ENCODE measurements at regions not wholly inside any gene's neighbourhood (a gene's known extent, or its start where the extent isn't known, plus 50 kb on each side); places are given as distances from the start of the nearest gene placed in this dataset.

DNA sequence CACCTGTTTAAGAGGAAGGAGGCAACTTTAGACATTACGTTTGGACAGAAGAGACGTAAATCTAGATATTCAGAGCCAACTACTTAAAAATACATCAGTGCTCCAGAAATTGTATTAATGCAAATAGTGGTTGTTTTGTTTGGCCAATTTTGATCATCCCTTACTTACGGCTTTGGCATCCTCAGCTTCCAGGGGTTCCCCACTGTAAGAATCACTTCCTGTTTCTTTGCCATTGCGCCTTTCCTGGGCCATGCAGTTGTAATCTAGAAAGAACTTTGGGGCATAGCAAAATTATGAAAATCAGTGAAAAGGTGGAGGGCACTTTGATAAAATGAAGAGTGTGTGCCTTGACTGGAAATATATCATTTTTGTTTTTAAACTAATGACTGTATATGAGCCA, 537.2 kb upstream of the TLE4 start:
- no peaks in the 10 kb centered on the region for H3K9me3 ChIP-seq (ENCODE audit: low read length)
- H2AFZ ChIP-seq (ENCODE audit: low read depth, low read length) = no peak overlapping the region
- H3K27me3 ChIP-seq (ENCODE audit: insufficient read depth, low read length) = no peaks in the 10 kb centered on the region
- no peak overlapping the region for H3K4me3 ChIP-seq (ENCODE audit: low read length)
- H3K36me3 ChIP-seq (ENCODE audit: insufficient read depth, low read length) = no peaks in the 10 kb centered on the region
- no peaks in the 10 kb centered on the region for H3K4me1 ChIP-seq (ENCODE audit: insufficient read depth, low read length)

DNA sequence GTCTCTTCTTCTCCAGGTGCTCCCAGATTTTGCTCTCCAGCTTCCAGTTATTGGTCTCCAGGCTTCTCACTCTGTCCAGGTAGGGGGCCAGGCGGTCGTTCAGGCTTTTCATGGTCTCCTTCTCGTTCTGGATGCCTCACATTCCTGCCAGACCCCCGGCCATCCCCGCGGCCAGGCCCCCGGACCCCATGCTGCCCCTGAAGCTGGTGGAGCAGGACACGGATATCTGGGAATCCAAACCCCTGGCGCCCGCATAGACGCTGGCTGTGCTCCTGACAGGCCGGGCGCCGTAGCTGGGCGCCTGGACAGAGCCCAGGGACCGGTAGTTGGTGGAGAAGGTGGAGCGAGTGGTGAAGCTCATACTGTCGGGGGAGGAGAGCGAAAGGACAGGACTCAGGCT, 534.4 kb upstream of the TLE4 start:
- no peak overlapping the region for H3K4me3 ChIP-seq (ENCODE audit: low read length)
- H3K4me1 ChIP-seq (ENCODE audit: insufficient read depth, low read length) = no peaks in the 10 kb centered on the region
- H3K36me3 ChIP-seq (ENCODE audit: insufficient read depth, low read length) = no peaks in the 10 kb centered on the region
- no peaks in the 10 kb centered on the region for H3K27me3 ChIP-seq (ENCODE audit: insufficient read depth, low read length)
- no peaks in the 10 kb centered on the region for H3K9me3 ChIP-seq (ENCODE audit: low read length)
- no peak overlapping the region for H2AFZ ChIP-seq (ENCODE audit: low read depth, low read length)

DNA sequence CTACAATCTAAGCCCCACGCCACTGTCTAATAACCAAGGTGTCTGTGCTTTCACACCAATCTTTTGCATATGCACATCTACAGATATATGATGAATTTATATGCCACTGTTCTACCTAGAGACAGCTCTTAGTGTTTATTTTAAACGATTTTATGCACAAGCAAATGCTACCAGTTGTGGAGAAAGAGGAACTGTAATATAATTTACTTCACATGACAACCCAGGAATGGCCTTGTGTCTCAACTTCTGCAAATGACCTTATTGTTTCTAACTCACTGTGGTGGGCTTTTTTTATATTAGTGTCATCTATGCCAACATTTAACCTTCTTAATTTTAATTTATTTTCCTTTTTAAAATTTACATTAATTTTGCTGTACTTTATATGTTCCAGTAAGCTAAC, 531.1 kb upstream of the TLE4 start:
- no peaks in the 10 kb centered on the region for H3K27me3 ChIP-seq (ENCODE audit: insufficient read depth, low read length)
- H3K4me3 ChIP-seq (ENCODE audit: low read length) = no peak overlapping the region
- no peak overlapping the region for H2AFZ ChIP-seq (ENCODE audit: low read depth, low read length)
- no peaks in the 10 kb centered on the region for H3K36me3 ChIP-seq (ENCODE audit: insufficient read depth, low read length)
- H3K9me3 ChIP-seq (ENCODE audit: low read length) = no peaks in the 10 kb centered on the region
- H3K4me1 ChIP-seq (ENCODE audit: insufficient read depth, low read length) = no peaks in the 10 kb centered on the region

DNA sequence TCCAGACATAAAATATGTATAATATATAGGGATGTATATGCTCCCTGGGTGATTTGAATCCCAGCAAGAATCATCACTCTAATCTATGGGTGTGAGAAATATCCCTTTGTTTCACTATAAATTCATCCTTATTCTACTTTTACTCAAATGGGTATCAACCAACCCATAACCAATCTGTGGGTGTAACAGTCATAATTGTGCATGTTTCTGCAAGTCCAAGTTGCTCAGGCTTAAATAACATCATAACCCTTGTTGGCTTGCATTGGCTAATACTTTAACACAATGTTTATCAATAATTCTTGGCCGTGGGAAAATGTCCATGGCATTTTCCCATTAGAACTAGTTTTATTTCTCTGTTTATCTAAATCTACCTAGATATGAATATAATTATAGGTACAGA, 530.5 kb upstream of the TLE4 start:
- Histone ChIP-seq H3K27me3 (ENCODE audit: insufficient read depth, low read length) (no peaks in the 10 kb centered on the region), H3K36me3 (ENCODE audit: insufficient read depth, low read length) (no peaks in the 10 kb centered on the region), H3K4me1 (ENCODE audit: insufficient read depth, low read length) (no peaks in the 10 kb centered on the region), H2AFZ (ENCODE audit: low read depth, low read length) (no peak overlapping the region), H3K4me3 (ENCODE audit: low read length) (no peak overlapping the region), H3K9me3 (ENCODE audit: low read length) (no peaks in the 10 kb centered on the region)

DNA sequence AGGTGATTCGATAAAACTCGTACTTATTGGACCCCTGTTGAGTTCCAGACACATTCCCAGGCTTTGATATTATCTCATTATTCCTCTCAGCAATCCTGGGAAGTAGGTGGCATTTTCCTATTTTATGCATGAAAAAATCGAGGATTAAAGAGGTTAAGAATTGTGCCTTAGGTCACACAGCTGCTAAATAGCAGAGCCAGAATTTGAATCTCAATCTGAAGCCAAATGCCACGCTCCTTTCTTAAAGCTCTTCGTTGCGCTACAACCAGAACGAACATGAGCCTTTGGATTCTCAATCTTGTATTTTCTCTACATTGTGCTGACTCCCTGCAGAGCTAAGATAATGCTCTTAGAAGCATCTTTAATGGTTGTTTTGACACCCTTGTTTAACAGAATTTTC, 527.8 kb upstream of the TLE4 start:
- Histone ChIP-seq H3K9me3 (ENCODE audit: low read length) (no peaks in the 10 kb centered on the region), H3K4me3 (ENCODE audit: low read length) (no peak overlapping the region), H3K4me1 (ENCODE audit: insufficient read depth, low read length) (no peaks in the 10 kb centered on the region), H3K27me3 (ENCODE audit: insufficient read depth, low read length) (no peaks in the 10 kb centered on the region), H2AFZ (ENCODE audit: low read depth, low read length) (no peak overlapping the region), H3K36me3 (ENCODE audit: insufficient read depth, low read length) (no peaks in the 10 kb centered on the region)

DNA sequence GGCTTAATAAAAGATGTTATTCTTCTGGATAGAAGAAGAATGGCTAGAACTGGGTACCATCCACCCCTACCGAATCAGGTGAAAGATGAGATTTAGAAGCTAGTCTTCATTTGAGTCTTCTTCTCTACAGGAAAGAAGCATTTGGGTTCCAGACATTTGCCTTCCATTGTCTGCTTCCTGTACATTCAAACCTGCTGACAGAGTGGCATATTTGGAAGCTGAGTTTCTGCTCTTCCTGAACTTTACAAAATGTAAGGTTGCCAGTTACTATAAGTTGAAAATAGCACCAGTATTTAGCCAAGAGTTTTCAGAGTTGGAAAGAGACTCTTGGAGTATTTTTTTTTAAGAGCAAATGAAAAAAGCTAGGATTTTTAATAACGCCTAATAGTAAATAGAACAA, 525.4 kb upstream of the TLE4 start:
- no peaks in the 10 kb centered on the region for H3K36me3 ChIP-seq (ENCODE audit: insufficient read depth, low read length)
- no peaks in the 10 kb centered on the region for H3K4me1 ChIP-seq (ENCODE audit: insufficient read depth, low read length)
- H3K4me3 ChIP-seq (ENCODE audit: low read length) = no peak overlapping the region
- H3K9me3 ChIP-seq (ENCODE audit: low read length) = no peaks in the 10 kb centered on the region
- H2AFZ ChIP-seq (ENCODE audit: low read depth, low read length) = no peak overlapping the region
- no peaks in the 10 kb centered on the region for H3K27me3 ChIP-seq (ENCODE audit: insufficient read depth, low read length)

DNA sequence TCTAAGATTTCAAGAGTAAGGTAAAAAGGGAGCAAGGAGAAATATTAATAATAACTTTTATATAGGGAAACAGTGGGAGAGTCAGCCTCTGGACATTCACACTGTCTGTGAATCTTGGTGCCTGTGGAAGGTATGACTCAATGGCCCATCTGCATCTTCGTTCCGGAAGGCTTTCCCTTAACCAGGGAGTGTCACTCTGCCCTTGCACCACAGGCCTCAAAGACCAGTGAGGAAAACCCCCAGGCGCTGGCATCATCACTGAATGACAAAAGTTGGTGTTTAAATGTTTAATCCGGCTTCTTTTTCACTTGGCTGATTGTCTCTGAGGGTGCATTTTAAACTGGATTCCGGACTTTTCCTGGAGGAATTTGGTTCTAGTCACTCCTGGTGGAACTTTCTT, 522.4 kb upstream of the TLE4 start:
- Histone ChIP-seq H3K27me3 (ENCODE audit: insufficient read depth, low read length) (no peaks in the 10 kb centered on the region), H2AFZ (ENCODE audit: low read depth, low read length) (no peak overlapping the region), H3K4me1 (ENCODE audit: insufficient read depth, low read length) (no peaks in the 10 kb centered on the region), H3K4me3 (ENCODE audit: low read length) (no peak overlapping the region), H3K9me3 (ENCODE audit: low read length) (no peaks in the 10 kb centered on the region), H3K36me3 (ENCODE audit: insufficient read depth, low read length) (no peaks in the 10 kb centered on the region)

DNA sequence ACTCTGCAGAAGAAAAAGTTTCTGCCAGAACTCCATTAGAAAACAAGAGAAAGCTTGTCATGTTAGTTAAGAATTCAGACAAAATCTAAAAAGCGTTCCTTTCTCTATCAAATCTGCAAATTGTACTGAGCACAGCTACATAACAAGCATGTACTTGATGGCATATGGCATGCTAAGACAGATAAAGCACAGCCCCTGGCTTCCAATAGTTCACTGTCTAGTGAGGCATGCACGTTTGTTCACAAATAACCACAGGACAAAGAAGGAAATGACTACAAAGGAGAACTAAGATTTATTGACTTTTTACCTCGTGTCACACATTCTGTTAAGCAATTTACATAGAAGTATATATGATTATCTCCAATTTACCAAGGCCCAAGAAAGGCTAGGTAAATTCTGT, 518.2 kb upstream of the TLE4 start:
- no peak overlapping the region for H2AFZ ChIP-seq (ENCODE audit: low read depth, low read length)
- H3K36me3 ChIP-seq (ENCODE audit: insufficient read depth, low read length) = no peaks in the 10 kb centered on the region
- H3K9me3 ChIP-seq (ENCODE audit: low read length) = no peaks in the 10 kb centered on the region
- no peaks in the 10 kb centered on the region for H3K4me1 ChIP-seq (ENCODE audit: insufficient read depth, low read length)
- H3K27me3 ChIP-seq (ENCODE audit: insufficient read depth, low read length) = no peaks in the 10 kb centered on the region
- no peak overlapping the region for H3K4me3 ChIP-seq (ENCODE audit: low read length)

DNA sequence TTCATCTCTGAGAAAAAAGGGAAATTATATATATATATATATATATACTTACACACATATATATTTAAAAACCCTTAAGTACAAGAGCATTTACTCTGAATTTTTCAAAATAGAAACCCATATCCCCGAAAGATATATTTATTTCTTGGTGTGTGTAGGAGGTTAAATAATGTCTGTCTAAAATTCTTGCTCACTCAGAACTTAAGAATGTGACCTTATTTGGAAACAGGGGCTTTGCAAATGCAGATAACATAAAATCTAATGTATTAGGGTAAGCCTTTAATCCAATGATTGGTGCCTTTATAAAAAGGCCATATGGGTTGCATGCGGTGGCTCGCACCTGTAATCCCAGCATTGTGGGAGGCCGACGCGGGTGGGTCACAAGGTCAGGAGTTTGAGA, 517.3 kb upstream of the TLE4 start:
- no peak overlapping the region for H3K4me3 ChIP-seq (ENCODE audit: low read length)
- H3K36me3 ChIP-seq (ENCODE audit: insufficient read depth, low read length) = no peaks in the 10 kb centered on the region
- no peak overlapping the region for H2AFZ ChIP-seq (ENCODE audit: low read depth, low read length)
- H3K4me1 ChIP-seq (ENCODE audit: insufficient read depth, low read length) = no peaks in the 10 kb centered on the region
- H3K27me3 ChIP-seq (ENCODE audit: insufficient read depth, low read length) = no peaks in the 10 kb centered on the region
- H3K9me3 ChIP-seq (ENCODE audit: low read length) = no peaks in the 10 kb centered on the region

DNA sequence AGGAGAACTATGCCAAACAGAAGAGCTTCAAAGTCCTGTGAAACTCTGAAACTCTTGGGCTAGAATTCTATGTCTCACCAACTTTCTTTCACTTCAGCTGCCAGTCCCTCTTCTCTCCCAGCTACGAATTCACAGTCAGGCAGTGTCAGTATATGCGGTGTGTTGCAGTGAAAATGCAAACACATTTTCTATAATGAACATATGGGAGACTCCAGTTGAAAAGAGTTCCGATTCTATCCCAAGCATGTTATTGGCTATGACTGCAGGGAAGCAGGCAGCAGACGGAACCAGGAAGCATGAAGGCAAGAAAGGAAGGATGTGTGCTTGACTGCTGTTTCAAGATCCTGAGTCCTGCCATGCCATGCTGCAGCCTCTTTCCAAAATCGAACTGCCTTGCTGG, 515.7 kb upstream of the TLE4 start:
- Histone ChIP-seq H3K27me3 (ENCODE audit: insufficient read depth, low read length) (no peaks in the 10 kb centered on the region), H3K4me1 (ENCODE audit: insufficient read depth, low read length) (no peaks in the 10 kb centered on the region), H2AFZ (ENCODE audit: low read depth, low read length) (no peak overlapping the region), H3K4me3 (ENCODE audit: low read length) (no peak overlapping the region), H3K9me3 (ENCODE audit: low read length) (no peaks in the 10 kb centered on the region), H3K36me3 (ENCODE audit: insufficient read depth, low read length) (no peaks in the 10 kb centered on the region)

DNA sequence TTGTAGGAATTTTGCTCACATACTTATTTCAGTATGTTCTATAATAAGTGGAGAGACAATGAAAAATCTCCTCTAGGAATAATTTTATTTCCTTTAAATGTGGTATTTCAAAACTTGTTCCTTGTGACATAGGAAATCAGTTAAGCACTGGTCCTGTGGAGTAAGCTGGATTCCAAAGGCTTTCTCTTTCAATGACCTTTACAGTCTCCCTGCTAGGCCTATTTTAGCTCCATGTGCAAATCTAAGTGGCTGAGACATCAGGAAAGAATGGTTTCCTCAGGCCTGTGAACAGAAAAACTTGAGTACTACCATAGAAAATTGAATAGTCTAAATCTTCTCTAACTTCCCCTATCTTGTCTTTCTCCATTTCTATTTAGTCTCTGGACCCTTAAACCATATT, 514.2 kb upstream of the TLE4 start:
- H3K4me3 ChIP-seq (ENCODE audit: low read length) = no peak overlapping the region
- no peak overlapping the region for H2AFZ ChIP-seq (ENCODE audit: low read depth, low read length)

DNA sequence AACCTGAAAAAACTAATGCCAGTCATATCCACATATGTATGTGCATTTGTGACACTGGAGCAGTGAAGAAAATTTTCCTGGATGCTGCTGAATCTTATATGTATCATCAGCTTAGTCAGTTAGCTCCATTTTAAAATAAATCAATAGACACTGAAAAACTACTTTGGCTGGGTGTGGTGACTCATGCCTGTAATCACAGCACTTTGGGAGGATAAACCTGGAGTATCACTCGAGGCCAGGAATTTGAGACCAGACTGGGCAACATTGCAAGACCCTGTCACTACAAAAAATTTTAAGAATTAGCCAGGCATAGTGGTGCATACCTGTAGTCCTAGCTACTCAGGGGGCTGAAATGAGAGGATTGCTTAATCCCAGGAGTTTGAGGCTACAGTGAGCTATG, 511.0 kb upstream of the TLE4 start:
- Histone ChIP-seq H3K9me3 (ENCODE audit: low read length) (no peaks in the 10 kb centered on the region), H2AFZ (ENCODE audit: low read depth, low read length) (no peak overlapping the region), H3K27me3 (ENCODE audit: insufficient read depth, low read length) (no peaks in the 10 kb centered on the region), H3K4me1 (ENCODE audit: insufficient read depth, low read length) (no peaks in the 10 kb centered on the region), H3K36me3 (ENCODE audit: insufficient read depth, low read length) (no peaks in the 10 kb centered on the region), H3K4me3 (ENCODE audit: low read length) (no peak overlapping the region)

More for the DNA sequence above, 514.2 kb upstream of the TLE4 start:
- Histone ChIP-seq H3K27me3 (ENCODE audit: insufficient read depth, low read length) (no peaks in the 10 kb centered on the region), H3K36me3 (ENCODE audit: insufficient read depth, low read length) (no peaks in the 10 kb centered on the region), H3K4me1 (ENCODE audit: insufficient read depth, low read length) (no peaks in the 10 kb centered on the region), H3K9me3 (ENCODE audit: low read length) (no peaks in the 10 kb centered on the region)

DNA sequence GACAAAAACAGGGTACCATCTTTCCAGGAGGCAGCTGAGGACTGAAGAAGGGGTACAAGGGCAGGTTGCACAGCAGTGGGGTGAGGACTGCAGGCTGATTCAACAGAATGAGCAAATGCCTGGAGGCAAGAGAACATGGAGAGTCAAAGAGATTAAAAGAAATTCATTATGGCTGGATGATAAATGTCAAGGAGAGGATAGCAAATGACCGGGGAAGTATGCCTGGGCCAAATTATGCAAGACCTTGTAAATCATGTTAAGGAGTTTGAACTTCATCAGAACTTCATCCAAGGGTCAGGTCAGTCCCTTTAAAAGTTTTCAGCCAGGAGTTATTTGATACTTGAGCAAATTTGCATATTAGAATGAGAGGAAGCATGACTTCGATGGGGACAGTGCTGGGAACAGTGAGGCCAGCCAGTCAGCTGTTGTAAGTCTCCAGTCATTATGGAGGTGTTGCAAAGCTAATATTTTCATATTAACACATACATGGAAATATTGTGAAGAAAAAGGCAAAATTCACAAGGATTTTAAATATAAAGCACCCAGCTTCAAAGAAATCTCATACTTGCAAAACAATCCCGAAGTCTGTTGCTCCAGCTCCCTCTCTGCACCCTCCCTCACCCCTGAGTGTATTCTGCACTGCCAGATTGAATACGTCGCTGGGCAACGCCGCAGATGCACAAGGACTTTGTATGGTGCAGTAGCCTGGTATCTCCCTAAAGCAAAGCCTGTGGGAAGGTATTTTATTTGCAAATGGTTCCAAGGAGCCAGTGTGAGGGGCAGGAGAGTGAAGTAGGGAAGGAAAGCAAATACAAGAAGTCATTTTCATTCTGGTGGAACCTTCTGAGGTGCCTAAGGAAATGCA, 509.8 kb upstream of the TLE4 start:
- Histone ChIP-seq H3K36me3 (ENCODE audit: insufficient read depth, low read length) (no peaks in the 10 kb centered on the region), H3K4me1 (ENCODE audit: insufficient read depth, low read length) (no peaks in the 10 kb centered on the region), H3K27me3 (ENCODE audit: insufficient read depth, low read length) (no peaks in the 10 kb centered on the region), H3K4me3 (ENCODE audit: low read length) (no peak overlapping the region), H3K9me3 (ENCODE audit: low read length) (no peaks in the 10 kb centered on the region), H2AFZ (ENCODE audit: low read depth, low read length) (no peak overlapping the region)

DNA sequence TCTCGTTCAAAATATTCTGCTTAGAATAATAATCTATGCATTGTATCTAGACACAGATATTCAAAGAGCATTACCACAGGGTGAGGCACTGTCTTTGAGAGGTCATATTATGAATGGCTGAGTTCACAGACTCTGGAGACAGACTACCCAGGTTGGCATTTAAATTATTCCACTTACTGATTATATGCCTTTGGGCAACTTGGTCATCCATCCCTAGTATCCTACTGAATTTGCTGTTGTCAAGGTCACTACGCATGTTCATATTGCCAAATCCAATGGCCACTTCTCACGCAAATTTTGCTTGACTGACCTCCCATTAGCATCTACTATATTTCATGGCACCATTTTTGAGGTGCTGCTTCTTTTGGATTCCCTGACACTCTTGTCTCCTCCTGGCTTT, 498.6 kb upstream of the TLE4 start:
- Histone ChIP-seq H3K36me3 (ENCODE audit: insufficient read depth, low read length) (no peaks in the 10 kb centered on the region), H3K9me3 (ENCODE audit: low read length) (no peaks in the 10 kb centered on the region), H2AFZ (ENCODE audit: low read depth, low read length) (no peak overlapping the region), H3K27me3 (ENCODE audit: insufficient read depth, low read length) (no peaks in the 10 kb centered on the region), H3K4me1 (ENCODE audit: insufficient read depth, low read length) (no peaks in the 10 kb centered on the region), H3K4me3 (ENCODE audit: low read length) (no peak overlapping the region)

All from neuron (in vitro differentiated cells).